ENCODE measurements at regions not wholly inside any gene's neighbourhood (a gene's known extent, or its start where the extent isn't known, plus 50 kb on each side); places are given as distances from the start of the nearest gene placed in this dataset.

- no peak overlapping the region for H3K9ac ChIP-seq (ENCODE audit: low read length)
- no peak overlapping the region for H3K4me2 ChIP-seq (ENCODE audit: low read depth, low read length, poor library complexity, severe bottlenecking)
- H4K20me1 ChIP-seq (ENCODE audit: insufficient read depth, low read depth, low read length) = no peaks in the 10 kb centered on the region
- H3K36me3 ChIP-seq (ENCODE audit: insufficient read depth, low read length) = no peaks in the 10 kb centered on the region
- no peaks in the 10 kb centered on the region for H3K79me2 ChIP-seq (ENCODE audit: low read length)
- DNase-seq = no peak
- H2AFZ ChIP-seq (ENCODE audit: low read length) = no peak overlapping the region
- no peaks in the 10 kb centered on the region for H3K9me2 ChIP-seq (replicated peaks; ENCODE audit: insufficient read depth, low read length)
- no peaks in the 10 kb centered on the region for H3K4me1 ChIP-seq (ENCODE audit: low read length)
- no peaks in the 10 kb centered on the region for H3K27me3 ChIP-seq (ENCODE audit: low read length)
- H3K9me3 ChIP-seq (ENCODE audit: low read length) = no peaks in the 10 kb centered on the region
- no peak overlapping the region for H3K27ac ChIP-seq (ENCODE audit: low read length)
- no peak overlapping the region for H3K4me3 ChIP-seq (ENCODE audit: low read length)
Measured at GRCh38 chr13:73369095-73369494, 310.3 kb downstream of the KLF5 start.

GRCh38 chr13:73368608-73369007 is 309.8 kb downstream of the KLF5 start:
- Histone ChIP-seq H3K9me2 (replicated peaks; ENCODE audit: insufficient read depth, low read length) (no peaks in the 10 kb centered on the region), H3K4me2 (ENCODE audit: low read depth, low read length, poor library complexity, severe bottlenecking) (no peak overlapping the region), H3K4me1 (ENCODE audit: low read length) (no peaks in the 10 kb centered on the region), H3K27me3 (ENCODE audit: low read length) (no peaks in the 10 kb centered on the region), H3K36me3 (ENCODE audit: insufficient read depth, low read length) (no peaks in the 10 kb centered on the region), H3K4me3 (ENCODE audit: low read length) (no peak overlapping the region), H3K9ac (ENCODE audit: low read length) (no peak overlapping the region), H3K79me2 (ENCODE audit: low read length) (no peaks in the 10 kb centered on the region), H2AFZ (ENCODE audit: low read length) (no peak overlapping the region), H3K9me3 (ENCODE audit: low read length) (no peaks in the 10 kb centered on the region), H4K20me1 (ENCODE audit: insufficient read depth, low read depth, low read length) (no peaks in the 10 kb centered on the region), H3K27ac (ENCODE audit: low read length) (no peak overlapping the region)
- no peak for DNase-seq

GRCh38 chr13:73367886-73368285 is 309.1 kb downstream of the KLF5 start:
- no peak for DNase-seq
- H3K36me3 ChIP-seq (ENCODE audit: insufficient read depth, low read length) = no peaks in the 10 kb centered on the region
- no peaks in the 10 kb centered on the region for H3K9me3 ChIP-seq (ENCODE audit: low read length)
- H4K20me1 ChIP-seq (ENCODE audit: insufficient read depth, low read depth, low read length) = no peaks in the 10 kb centered on the region
- no peaks in the 10 kb centered on the region for H3K9me2 ChIP-seq (replicated peaks; ENCODE audit: insufficient read depth, low read length)
- H2AFZ ChIP-seq (ENCODE audit: low read length) = no peak overlapping the region
- H3K79me2 ChIP-seq (ENCODE audit: low read length) = no peaks in the 10 kb centered on the region
- H3K4me2 ChIP-seq (ENCODE audit: low read depth, low read length, poor library complexity, severe bottlenecking) = no peak overlapping the region
- H3K9ac ChIP-seq (ENCODE audit: low read length) = no peak overlapping the region
- no peaks in the 10 kb centered on the region for H3K4me1 ChIP-seq (ENCODE audit: low read length)
- H3K27me3 ChIP-seq (ENCODE audit: low read length) = no peaks in the 10 kb centered on the region
- no peak overlapping the region for H3K4me3 ChIP-seq (ENCODE audit: low read length)
- no peak overlapping the region for H3K27ac ChIP-seq (ENCODE audit: low read length)

GRCh38 chr13:73366241-73366640 is 307.4 kb downstream of the KLF5 start:
- Histone ChIP-seq H3K27ac (ENCODE audit: low read length) (no peak overlapping the region), H3K27me3 (ENCODE audit: low read length) (no peaks in the 10 kb centered on the region), H4K20me1 (ENCODE audit: insufficient read depth, low read depth, low read length) (no peaks in the 10 kb centered on the region), H3K9me2 (replicated peaks; ENCODE audit: insufficient read depth, low read length) (no peaks in the 10 kb centered on the region), H3K9ac (ENCODE audit: low read length) (no peak overlapping the region), H3K36me3 (ENCODE audit: insufficient read depth, low read length) (no peaks in the 10 kb centered on the region), H3K9me3 (ENCODE audit: low read length) (no peaks in the 10 kb centered on the region), H3K4me1 (ENCODE audit: low read length) (no peaks in the 10 kb centered on the region), H2AFZ (ENCODE audit: low read length) (no peak overlapping the region), H3K79me2 (ENCODE audit: low read length) (no peaks in the 10 kb centered on the region), H3K4me3 (ENCODE audit: low read length) (no peak overlapping the region), H3K4me2 (ENCODE audit: low read depth, low read length, poor library complexity, severe bottlenecking) (no peak overlapping the region)
- DNase-seq = no peak

- no peaks in the 10 kb centered on the region for H3K79me2 ChIP-seq (ENCODE audit: low read length)
- no peaks in the 10 kb centered on the region for H4K20me1 ChIP-seq (ENCODE audit: insufficient read depth, low read depth, low read length)
- no peak overlapping the region for H3K9ac ChIP-seq (ENCODE audit: low read length)
- no peak for DNase-seq
- no peak overlapping the region for H3K27ac ChIP-seq (ENCODE audit: low read length)
- H3K36me3 ChIP-seq (ENCODE audit: insufficient read depth, low read length) = no peaks in the 10 kb centered on the region
- no peaks in the 10 kb centered on the region for H3K4me1 ChIP-seq (ENCODE audit: low read length)
- H3K9me2 ChIP-seq (replicated peaks; ENCODE audit: insufficient read depth, low read length) = no peaks in the 10 kb centered on the region
- no peak overlapping the region for H3K4me2 ChIP-seq (ENCODE audit: low read depth, low read length, poor library complexity, severe bottlenecking)
- H3K9me3 ChIP-seq (ENCODE audit: low read length) = no peaks in the 10 kb centered on the region
- H2AFZ ChIP-seq (ENCODE audit: low read length) = no peak overlapping the region
- H3K4me3 ChIP-seq (ENCODE audit: low read length) = no peak overlapping the region
- no peaks in the 10 kb centered on the region for H3K27me3 ChIP-seq (ENCODE audit: low read length)
Measured at GRCh38 chr13:73365681-73366080, 306.9 kb downstream of the KLF5 start.

GRCh38 chr13:73365252-73365651 is 306.4 kb downstream of the KLF5 start:
- H3K79me2 ChIP-seq (ENCODE audit: low read length) = no peaks in the 10 kb centered on the region
- H2AFZ ChIP-seq (ENCODE audit: low read length) = no peak overlapping the region
- H3K36me3 ChIP-seq (ENCODE audit: insufficient read depth, low read length) = no peaks in the 10 kb centered on the region
- no peaks in the 10 kb centered on the region for H3K27me3 ChIP-seq (ENCODE audit: low read length)
- no peaks in the 10 kb centered on the region for H3K9me2 ChIP-seq (replicated peaks; ENCODE audit: insufficient read depth, low read length)
- H3K4me1 ChIP-seq (ENCODE audit: low read length) = no peaks in the 10 kb centered on the region
- no peak overlapping the region for H3K4me2 ChIP-seq (ENCODE audit: low read depth, low read length, poor library complexity, severe bottlenecking)
- H3K9me3 ChIP-seq (ENCODE audit: low read length) = no peaks in the 10 kb centered on the region
- no peak overlapping the region for H3K9ac ChIP-seq (ENCODE audit: low read length)
- H3K27ac ChIP-seq (ENCODE audit: low read length) = no peak overlapping the region
- DNase-seq = no peak
- H4K20me1 ChIP-seq (ENCODE audit: insufficient read depth, low read depth, low read length) = no peaks in the 10 kb centered on the region
- no peak overlapping the region for H3K4me3 ChIP-seq (ENCODE audit: low read length)

- Histone ChIP-seq H4K20me1 (ENCODE audit: insufficient read depth, low read depth, low read length) (no peaks in the 10 kb centered on the region), H3K4me1 (ENCODE audit: low read length) (no peaks in the 10 kb centered on the region), H3K4me3 (ENCODE audit: low read length) (no peak overlapping the region), H3K9me2 (replicated peaks; ENCODE audit: insufficient read depth, low read length) (no peaks in the 10 kb centered on the region), H3K27ac (ENCODE audit: low read length) (no peak overlapping the region), H3K4me2 (ENCODE audit: low read depth, low read length, poor library complexity, severe bottlenecking) (no peak overlapping the region), H3K36me3 (ENCODE audit: insufficient read depth, low read length) (no peaks in the 10 kb centered on the region), H3K9ac (ENCODE audit: low read length) (no peak overlapping the region), H2AFZ (ENCODE audit: low read length) (no peak overlapping the region), H3K79me2 (ENCODE audit: low read length) (no peaks in the 10 kb centered on the region), H3K27me3 (ENCODE audit: low read length) (no peaks in the 10 kb centered on the region), H3K9me3 (ENCODE audit: low read length) (no peaks in the 10 kb centered on the region)
- no peak for DNase-seq
Measured at GRCh38 chr13:73364736-73365135, 305.9 kb downstream of the KLF5 start.

GRCh38 chr13:73358606-73359095 is 299.8 kb downstream of the KLF5 start:
- no peak overlapping the region for H2AFZ ChIP-seq (ENCODE audit: low read length)
- no peaks in the 10 kb centered on the region for H3K79me2 ChIP-seq (ENCODE audit: low read length)
- DNase-seq = no peak
- no peak overlapping the region for H3K27ac ChIP-seq (ENCODE audit: low read length)
- H3K9me2 ChIP-seq (replicated peaks; ENCODE audit: insufficient read depth, low read length) = no peaks in the 10 kb centered on the region
- no peaks in the 10 kb centered on the region for H3K27me3 ChIP-seq (ENCODE audit: low read length)
- H3K9me3 ChIP-seq (ENCODE audit: low read length) = no peaks in the 10 kb centered on the region
- H3K4me3 ChIP-seq (ENCODE audit: low read length) = no peak overlapping the region
- no peaks in the 10 kb centered on the region for H4K20me1 ChIP-seq (ENCODE audit: insufficient read depth, low read depth, low read length)
- no peaks in the 10 kb centered on the region for H3K4me1 ChIP-seq (ENCODE audit: low read length)
- H3K36me3 ChIP-seq (ENCODE audit: insufficient read depth, low read length) = no peaks in the 10 kb centered on the region
- no peak overlapping the region for H3K4me2 ChIP-seq (ENCODE audit: low read depth, low read length, poor library complexity, severe bottlenecking)
- no peak overlapping the region for H3K9ac ChIP-seq (ENCODE audit: low read length)

- no peak for DNase-seq
- Histone ChIP-seq H2AFZ (ENCODE audit: low read length) (no peak overlapping the region), H3K9ac (ENCODE audit: low read length) (no peak overlapping the region), H3K27ac (ENCODE audit: low read length) (no peak overlapping the region), H3K4me3 (ENCODE audit: low read length) (no peak overlapping the region), H3K9me2 (replicated peaks; ENCODE audit: insufficient read depth, low read length) (no peaks in the 10 kb centered on the region), H3K27me3 (ENCODE audit: low read length) (no peaks in the 10 kb centered on the region), H3K9me3 (ENCODE audit: low read length) (no peaks in the 10 kb centered on the region), H4K20me1 (ENCODE audit: insufficient read depth, low read depth, low read length) (no peaks in the 10 kb centered on the region), H3K4me1 (ENCODE audit: low read length) (no peaks in the 10 kb centered on the region), H3K79me2 (ENCODE audit: low read length) (no peaks in the 10 kb centered on the region), H3K4me2 (ENCODE audit: low read depth, low read length, poor library complexity, severe bottlenecking) (no peak overlapping the region), H3K36me3 (ENCODE audit: insufficient read depth, low read length) (no peaks in the 10 kb centered on the region)
Measured at GRCh38 chr13:73355134-73355533, 296.3 kb downstream of the KLF5 start.
